ENCODE measurements at regions not wholly inside any gene's neighbourhood (a gene's known extent, or its start where the extent isn't known, plus 50 kb on each side); places are given as distances from the start of the nearest gene placed in this dataset.

DNA sequence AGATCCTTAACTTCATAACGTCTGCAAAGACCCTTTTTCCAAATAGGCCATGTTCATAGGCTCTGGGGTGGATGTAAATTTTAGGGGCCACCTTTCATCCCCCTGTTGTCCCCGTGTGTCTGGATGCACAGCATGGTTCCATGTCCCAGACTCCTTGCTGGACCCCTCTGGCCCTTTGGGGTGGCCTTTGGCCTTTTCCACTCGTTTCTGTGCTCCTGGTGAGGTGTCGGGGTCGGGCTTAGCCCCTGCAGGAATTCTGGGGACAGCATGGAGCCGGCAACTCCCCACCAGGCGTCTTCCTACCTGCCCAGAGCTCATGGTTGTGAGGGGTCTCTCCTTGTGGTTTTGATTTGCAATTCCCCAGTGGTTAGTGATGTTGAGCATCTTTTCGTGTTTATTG lies 183.5 kb downstream of the SEC14L1 start:
- H2AFZ ChIP-seq (ENCODE audit: low read depth, low read length, severe bottlenecking), result no peak overlapping the region
- H3K27me3 ChIP-seq (ENCODE audit: low read length), result no peaks in the 10 kb centered on the region
- no peaks in the 10 kb centered on the region for H4K20me1 ChIP-seq (ENCODE audit: low read depth, low read length)
- H3K4me3 ChIP-seq (ENCODE audit: insufficient read depth, low read length, poor library complexity, severe bottlenecking), result no peak overlapping the region
- H3K79me2 ChIP-seq (ENCODE audit: insufficient read depth, low read length), result no peaks in the 10 kb centered on the region
- H3K9me2 ChIP-seq (replicated peaks; ENCODE audit: insufficient read depth, low read length), result no peaks in the 10 kb centered on the region
- H3K9ac ChIP-seq (ENCODE audit: low read length), result no peak overlapping the region
- no peak overlapping the region for H3K27ac ChIP-seq (ENCODE audit: low read depth, low read length)
- no peaks in the 10 kb centered on the region for H3F3A ChIP-seq (ENCODE audit: insufficient read depth)
- no peaks in the 10 kb centered on the region for H3K9me3 ChIP-seq (ENCODE audit: insufficient read depth, low read length)
- H3K36me3 ChIP-seq (ENCODE audit: low read length), result no peaks in the 10 kb centered on the region
- no peak for TF ChIP-seq EZH2phosphoT487 (conservative IDR thresholded peaks at IDR 0.05; ENCODE audit: low read length)
- TF ChIP-seq, protein P1, sequence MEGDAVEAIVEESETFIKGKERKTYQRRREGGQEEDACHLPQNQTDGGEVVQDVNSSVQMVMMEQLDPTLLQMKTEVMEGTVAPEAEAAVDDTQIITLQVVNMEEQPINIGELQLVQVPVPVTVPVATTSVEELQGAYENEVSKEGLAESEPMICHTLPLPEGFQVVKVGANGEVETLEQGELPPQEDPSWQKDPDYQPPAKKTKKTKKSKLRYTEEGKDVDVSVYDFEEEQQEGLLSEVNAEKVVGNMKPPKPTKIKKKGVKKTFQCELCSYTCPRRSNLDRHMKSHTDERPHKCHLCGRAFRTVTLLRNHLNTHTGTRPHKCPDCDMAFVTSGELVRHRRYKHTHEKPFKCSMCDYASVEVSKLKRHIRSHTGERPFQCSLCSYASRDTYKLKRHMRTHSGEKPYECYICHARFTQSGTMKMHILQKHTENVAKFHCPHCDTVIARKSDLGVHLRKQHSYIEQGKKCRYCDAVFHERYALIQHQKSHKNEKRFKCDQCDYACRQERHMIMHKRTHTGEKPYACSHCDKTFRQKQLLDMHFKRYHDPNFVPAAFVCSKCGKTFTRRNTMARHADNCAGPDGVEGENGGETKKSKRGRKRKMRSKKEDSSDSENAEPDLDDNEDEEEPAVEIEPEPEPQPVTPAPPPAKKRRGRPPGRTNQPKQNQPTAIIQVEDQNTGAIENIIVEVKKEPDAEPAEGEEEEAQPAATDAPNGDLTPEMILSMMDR (IDR thresholded peaks at IDR 0.05; ENCODE audit: insufficient read depth, low read length, poor library complexity, severe bottlenecking), result no peak
- no peak overlapping the region for H3K4me2 ChIP-seq (ENCODE audit: low read depth, low read length, poor library complexity, severe bottlenecking)

DNA sequence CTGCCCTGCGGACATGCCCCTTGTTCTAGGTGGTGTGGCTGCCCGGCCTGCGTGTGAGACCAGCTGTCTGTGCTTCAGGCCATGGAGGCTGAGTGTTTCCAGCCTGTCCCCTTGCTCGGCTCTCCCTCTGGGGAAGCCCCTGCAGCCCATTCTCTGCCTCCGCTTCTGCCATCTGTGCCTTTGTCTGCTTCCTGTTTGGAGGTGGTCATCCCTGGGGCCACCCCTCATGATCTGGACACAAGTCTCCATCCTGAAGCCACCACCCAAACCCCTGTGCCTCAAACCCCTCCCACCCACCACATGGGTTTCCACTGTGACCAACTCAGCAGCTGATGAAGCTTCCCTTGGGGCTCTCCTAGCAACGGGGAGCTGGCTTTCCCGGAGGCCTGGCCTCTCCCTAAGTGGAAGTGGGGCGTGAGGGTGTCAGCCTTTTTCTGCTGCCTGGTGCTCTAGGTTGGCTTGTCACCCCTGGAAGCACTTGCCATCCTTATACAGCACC lies 184.9 kb downstream of the SEC14L1 start:
- H3K9ac ChIP-seq (ENCODE audit: low read length), result no peak overlapping the region

DNA sequence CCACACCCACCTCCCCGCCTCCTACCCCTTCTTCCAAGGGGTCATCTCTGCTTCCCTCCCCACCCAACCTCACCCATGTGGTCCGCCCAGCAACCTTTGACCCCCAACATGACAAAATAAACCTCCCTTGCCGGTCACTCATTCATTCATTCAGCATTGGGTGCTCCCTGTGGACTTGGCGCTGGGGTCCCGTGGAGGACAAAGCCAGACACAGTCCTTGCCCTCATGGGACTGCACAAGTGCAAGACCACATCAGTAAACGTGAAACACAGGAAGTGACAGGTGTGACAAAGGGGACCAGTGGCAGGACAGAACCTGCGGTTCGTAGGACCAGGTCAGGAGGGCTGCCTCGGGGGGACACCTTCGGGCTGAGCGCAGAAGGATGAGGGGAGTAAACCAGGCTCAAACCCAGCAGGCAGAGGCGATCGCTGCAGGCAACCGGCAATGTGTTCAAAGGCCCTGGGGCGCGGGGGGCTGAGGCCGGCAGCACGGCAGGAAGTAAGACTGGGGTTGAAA lies 185.4 kb downstream of the SEC14L1 start:
- H3F3A ChIP-seq (ENCODE audit: insufficient read depth), result no peaks in the 10 kb centered on the region
- no peak overlapping the region for H2AFZ ChIP-seq (ENCODE audit: low read depth, low read length, severe bottlenecking)
- no peak for TF ChIP-seq EZH2phosphoT487 (conservative IDR thresholded peaks at IDR 0.05; ENCODE audit: low read length)
- TF ChIP-seq, protein P1 (IDR thresholded peaks at IDR 0.05; ENCODE audit: insufficient read depth, low read length, poor library complexity, severe bottlenecking), result no peak
- H3K4me2 ChIP-seq (ENCODE audit: low read depth, low read length, poor library complexity, severe bottlenecking), result no peak overlapping the region
- H3K27me3 ChIP-seq (ENCODE audit: low read length), result no peaks in the 10 kb centered on the region
- no peaks in the 10 kb centered on the region for H3K9me3 ChIP-seq (ENCODE audit: insufficient read depth, low read length)
- H3K79me2 ChIP-seq (ENCODE audit: insufficient read depth, low read length), result no peaks in the 10 kb centered on the region
- no peak overlapping the region for H3K27ac ChIP-seq (ENCODE audit: low read depth, low read length)
- H3K9ac ChIP-seq (ENCODE audit: low read length), result no peak overlapping the region
- no peaks in the 10 kb centered on the region for H4K20me1 ChIP-seq (ENCODE audit: low read depth, low read length)
- H3K36me3 ChIP-seq (ENCODE audit: low read length), result no peaks in the 10 kb centered on the region
- no peak overlapping the region for H3K4me3 ChIP-seq (ENCODE audit: insufficient read depth, low read length, poor library complexity, severe bottlenecking)
- no peaks in the 10 kb centered on the region for H3K9me2 ChIP-seq (replicated peaks; ENCODE audit: insufficient read depth, low read length)

More for the DNA sequence above, 184.9 kb downstream of the SEC14L1 start:
- Histone ChIP-seq H3K27me3 (ENCODE audit: low read length) (no peaks in the 10 kb centered on the region), H2AFZ (ENCODE audit: low read depth, low read length, severe bottlenecking) (no peak overlapping the region), H3K9me3 (ENCODE audit: insufficient read depth, low read length) (no peaks in the 10 kb centered on the region), H3K9me2 (replicated peaks; ENCODE audit: insufficient read depth, low read length) (no peaks in the 10 kb centered on the region), H3K27ac (ENCODE audit: low read depth, low read length) (no peak overlapping the region), H3K4me3 (ENCODE audit: insufficient read depth, low read length, poor library complexity, severe bottlenecking) (no peak overlapping the region), H3F3A (ENCODE audit: insufficient read depth) (no peaks in the 10 kb centered on the region), H3K36me3 (ENCODE audit: low read length) (no peaks in the 10 kb centered on the region), H4K20me1 (ENCODE audit: low read depth, low read length) (no peaks in the 10 kb centered on the region), H3K4me2 (ENCODE audit: low read depth, low read length, poor library complexity, severe bottlenecking) (no peak overlapping the region), H3K79me2 (ENCODE audit: insufficient read depth, low read length) (no peaks in the 10 kb centered on the region)
- TF ChIP-seq EZH2phosphoT487 (conservative IDR thresholded peaks at IDR 0.05; ENCODE audit: low read length), result no peak
- TF ChIP-seq, protein P1 (IDR thresholded peaks at IDR 0.05; ENCODE audit: insufficient read depth, low read length, poor library complexity, severe bottlenecking), result no peak
